ENCODE measurements at regions not wholly inside any gene's neighbourhood (a gene's known extent, or its start where the extent isn't known, plus 50 kb on each side); places are given as distances from the start of the nearest gene placed in this dataset.
A peak's percentile ranks its signal among the peaks of the same experiment; 100 is the strongest.

DNA sequence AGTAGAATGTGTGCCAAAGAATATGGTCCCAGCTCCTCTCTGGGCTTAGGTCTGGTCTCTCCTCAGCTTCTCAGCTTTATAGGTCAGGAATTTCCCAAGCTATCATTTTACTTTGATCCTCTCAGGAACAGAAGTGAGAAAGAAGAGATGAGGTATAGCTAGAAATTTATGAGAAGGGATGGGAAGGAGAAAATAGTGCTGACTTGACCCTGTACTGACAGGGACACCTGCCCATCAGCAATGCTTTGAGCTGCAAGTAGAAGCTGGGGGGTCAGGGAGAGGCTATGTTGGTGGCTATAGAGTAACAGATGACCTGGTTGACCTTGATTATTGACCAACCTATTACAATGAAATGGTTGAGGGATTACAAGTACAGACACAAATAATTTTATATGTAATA is 75.0 kb downstream of the XCL2 start (continued):
- no peak for TF ChIP-seq RAD21 (IDR thresholded peaks at IDR 0.05; ENCODE audit: insufficient read depth, low read depth, low read length)
- TF ChIP-seq, protein P1, sequence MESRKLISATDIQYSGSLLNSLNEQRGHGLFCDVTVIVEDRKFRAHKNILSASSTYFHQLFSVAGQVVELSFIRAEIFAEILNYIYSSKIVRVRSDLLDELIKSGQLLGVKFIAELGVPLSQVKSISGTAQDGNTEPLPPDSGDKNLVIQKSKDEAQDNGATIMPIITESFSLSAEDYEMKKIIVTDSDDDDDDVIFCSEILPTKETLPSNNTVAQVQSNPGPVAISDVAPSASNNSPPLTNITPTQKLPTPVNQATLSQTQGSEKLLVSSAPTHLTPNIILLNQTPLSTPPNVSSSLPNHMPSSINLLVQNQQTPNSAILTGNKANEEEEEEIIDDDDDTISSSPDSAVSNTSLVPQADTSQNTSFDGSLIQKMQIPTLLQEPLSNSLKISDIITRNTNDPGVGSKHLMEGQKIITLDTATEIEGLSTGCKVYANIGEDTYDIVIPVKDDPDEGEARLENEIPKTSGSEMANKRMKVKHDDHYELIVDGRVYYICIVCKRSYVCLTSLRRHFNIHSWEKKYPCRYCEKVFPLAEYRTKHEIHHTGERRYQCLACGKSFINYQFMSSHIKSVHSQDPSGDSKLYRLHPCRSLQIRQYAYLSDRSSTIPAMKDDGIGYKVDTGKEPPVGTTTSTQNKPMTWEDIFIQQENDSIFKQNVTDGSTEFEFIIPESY (IDR thresholded peaks at IDR 0.05), result no peak

DNA sequence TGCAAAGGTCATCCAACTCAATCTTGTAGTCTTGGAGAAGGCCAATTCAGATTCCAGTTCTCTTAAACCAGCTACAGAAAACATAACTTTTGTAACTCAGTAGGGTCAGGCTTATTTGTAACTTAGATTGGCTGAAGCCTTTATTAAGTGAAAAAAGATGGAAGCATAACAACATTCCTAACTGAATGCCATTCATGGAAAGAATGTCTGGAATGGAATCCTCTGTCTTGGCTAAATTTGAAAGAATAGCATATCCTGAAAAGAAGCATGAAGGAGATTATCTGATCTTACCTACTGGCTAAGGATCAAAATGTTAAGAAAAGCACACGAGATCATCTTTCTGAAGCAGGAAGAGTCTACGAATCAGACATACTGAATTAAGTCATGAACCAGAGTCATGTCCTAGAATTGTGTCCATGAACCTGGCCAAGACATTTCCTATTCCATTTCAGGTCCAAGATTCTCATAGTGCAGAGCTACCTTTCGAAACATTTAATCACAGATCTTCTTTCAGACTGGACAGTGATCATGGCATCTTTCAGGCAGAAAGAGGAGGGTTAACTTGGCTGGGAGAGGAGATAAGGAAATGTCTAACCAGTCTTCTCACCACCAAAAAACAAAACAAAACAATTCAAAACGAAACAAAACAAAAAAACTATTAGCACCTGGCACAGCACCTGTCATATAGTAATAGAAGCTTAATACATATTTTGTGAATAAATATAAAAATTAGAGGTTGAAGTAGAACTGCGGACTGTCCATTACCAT is 75.6 kb downstream of the XCL2 start:
- H3K27ac ChIP-seq (ENCODE audit: control insufficient read depth, insufficient read depth), result peak overlapping the region; percentile 56
- no peaks in the 10 kb centered on the region for H3K36me3 ChIP-seq (ENCODE audit: control insufficient read depth in 2 of 2, insufficient read depth in 2 of 2, low read length in 1 of 2)
- peak overlapping the region; percentile 69 for H2AFZ ChIP-seq (ENCODE audit: control insufficient read depth, low read depth, low read length)
- ChIA-PET RAD21 (ENCODE audit: unreplicated experiment) (interaction anchor here (0.7 to 7.9 kb wide), 24 partner anchors 12 to 135 kb away, joined by 3 to 103 read pairs (median 4); partner anchors contain the start of gene XCL2), CTCF (interaction anchor here (0.7 to 4.4 kb wide), 17 partner anchors 12 to 136 kb away, joined by 3 to 25 read pairs (median 5); no protein-coding TSS in a partner anchor), POLR2A (interaction anchor here (1.0 to 6.1 kb wide), 12 partner anchors 12 to 91 kb away, joined by 3 to 52 read pairs (median 6); no protein-coding TSS in a partner anchor), SMC1A (ENCODE audit: uncharacterized antibody, unreplicated experiment) (interaction anchor here (0.6 to 7.7 kb wide), 28 partner anchors 12 to 878 kb away, joined by 3 to 125 read pairs (median 6); no protein-coding TSS in a partner anchor)
- 0 out of 2 replicates have a peak, but pooled peaks have one; percentile 26 for TF ChIP-seq MTA2 (IDR thresholded peaks at IDR 0.05; ENCODE audit: low read depth)
- no peak for TF ChIP-seq CHD2 (IDR thresholded peaks at IDR 0.05; ENCODE audit: borderline replicate concordance, low read depth, low read length)
- TF ChIP-seq HDGF (IDR thresholded peaks at IDR 0.05), result no peak
- TF ChIP-seq TCF7 (IDR thresholded peaks at IDR 0.05; ENCODE audit: borderline replicate concordance), result 0 out of 2 replicates have a peak, but pooled peaks have one; percentile 15
- H3K4me3 ChIP-seq, result no peak overlapping the region
- no peak overlapping the region for H3K9ac ChIP-seq (ENCODE audit: control insufficient read depth, insufficient read depth, low read length)
- H4K20me1 ChIP-seq (ENCODE audit: control insufficient read depth, insufficient read depth), result no peaks in the 10 kb centered on the region
- H3K4me1 ChIP-seq (ENCODE audit: control insufficient read depth, insufficient read depth, low read length), result peaks cover 25% of the 10 kb centered on the region
- ATAC-seq (no peak; the same call in 2 of the 3 replicates), DNase-seq (ENCODE audit: low read depth, low spot score) (no peak), FAIRE-seq (no peak)
- H3K79me2 ChIP-seq (ENCODE audit: control insufficient read depth, insufficient read depth, low read length), result no peaks in the 10 kb centered on the region
- no TSS peak for BruUV-seq (replicated peaks)
- in situ Hi-C loops (cut with MboI) (no loop called here), intact Hi-C loops (cut with micrococcal nuclease; ENCODE audit: unreplicated experiment) (loop anchor here (10.0 kb wide), 1 partner anchor 87 kb away; no protein-coding TSS in a partner anchor)
- WGBS (ENCODE audit: insufficient coverage, insufficient replicate concordance, low lambda C conversion rate, missing lambda C conversion rate), result 60% methylated on average over 5 of the region's 5 CpGs
- H3K27me3 ChIP-seq (replicated peaks in 1 of 2; ENCODE audit: control insufficient read depth in 2 of 2, insufficient read depth in 2 of 2, low read length in 1 of 2), result no peaks in the 10 kb centered on the region
- peak overlapping the region; percentile 74 for H3K4me2 ChIP-seq (ENCODE audit: control insufficient read depth, insufficient read depth)
- H3K9me3 ChIP-seq (replicated peaks; ENCODE audit: control insufficient read depth, insufficient read depth, low read length), result no peaks in the 10 kb centered on the region; the same call in 2 of the 3 replicates

Measured in GM12878 (cell line).